PC-9 (cell line): ENCODE measurements at regions not wholly inside any gene's neighbourhood (a gene's known extent, or its start where the extent isn't known, plus 50 kb on each side); places are given as distances from the start of the nearest gene placed in this dataset.

Experiments
- CTCF ChIP-seq: fragments of 200-600 bp; sonication (generic); conservative IDR thresholded peaks from 2 replicates; pipeline ENCODE4 v1.6.1; 2017; ENCODE audit warnings: mixed run types, antibody characterized with exemption, mild to moderate bottlenecking, moderate library complexity
- EZH2 ChIP-seq: fragments of 200-600 bp; sonication (generic); IDR thresholded peaks from 2 replicates; pipeline ENCODE4 v1.8.0; 2017; ENCODE audit warnings: antibody characterized with exemption, low read depth

- TF ChIP-seq CTCF: no peak
- TF ChIP-seq EZH2: no peak
Observed at GRCh38 chr3:192001218-192001617, 540.3 kb downstream of the PYDC2 start.
